A549 (cell line): ENCODE measurements at regions not wholly inside any gene's neighbourhood (a gene's known extent, or its start where the extent isn't known, plus 50 kb on each side); places are given as distances from the start of the nearest gene placed in this dataset.

Source experiments
- ATAC-seq, 2 experiments: fragments of 200-7000 bp in 1 of 2; fragments of >200 bp in 1 of 2; cut with Nextera tagmentation in 1 of 2; cut with Tn5 transposase in 1 of 2; 3 replicates each; pipeline versions ENCODE4 v1.8.0 to v1.9.1; 2018 to 2020; ENCODE audit warnings: mild to moderate bottlenecking in 1 of 2, moderate library complexity in 1 of 2
- CTCF ChIA-PET: fragments of 300-600 bp; sonication (Branson Sonifier 250); formaldehyde crosslinking; extraction: SDS; loops from one replicate; lab custom pipeline; 2021; ENCODE audit warnings: antibody characterized with exemption, inconsistent platforms; lab: Yijun Ruan, JAX
- POLR2A ChIA-PET: fragments of 350-600 bp; formaldehyde crosslinking; extraction: SDS; loops from one replicate; lab custom pipeline; 2021; ENCODE audit warnings: antibody characterized with exemption, inconsistent platforms; lab: Yijun Ruan, JAX
- DNase-seq, 2 experiments: peaks; one replicate each; pipeline versions ENCODE4 v3.0.0 to v3.0.0-alpha.2; 2011 to 2016; ENCODE audit warnings: low read depth in 1 of 2, low spot score in 1 of 2
- FAIRE-seq: peaks from 2 replicates; lab custom pipeline; 2011; peaks lifted over from hg19 to GRCh38; lab: Jason Lieb, UNC
- H3K27ac ChIP-seq, 2 experiments: fragments of >200 bp; sonication (Bioruptor Twin); formaldehyde crosslinking; 3 replicates each; pipeline ENCODE4 v1.5.1; 2016 to 2017
- H3K4me1 ChIP-seq: fragments of >200 bp; sonication (Bioruptor Twin); formaldehyde crosslinking; 3 replicates; pipeline ENCODE4 v1.6.1; 2016
- H3K4me2 ChIP-seq: fragments of >200 bp; sonication (Bioruptor Twin); formaldehyde crosslinking; 3 replicates; pipeline ENCODE4 v1.6.1; 2016
- H3K4me3 ChIP-seq: fragments of >200 bp; sonication (Bioruptor Twin); formaldehyde crosslinking; 3 replicates; pipeline ENCODE4 v1.5.1; 2016
- H3K9me3 ChIP-seq: fragments of >200 bp; sonication (Bioruptor Twin); formaldehyde crosslinking; 3 replicates; pipeline ENCODE4 v1.6.1; 2016
- CBX8 ChIP-seq: fragments of 200-600 bp; sonication (generic); IDR thresholded peaks from 2 replicates; pipeline ENCODE4 v1.6.1; 2016
- EHF ChIP-seq: fragments of 250-450 bp; sonication (Bioruptor Pico); IDR thresholded peaks from 2 replicates; pipeline ENCODE4 v1.5.0; 2020; ENCODE audit warnings: mild to moderate bottlenecking
- EHMT2 ChIP-seq: fragments of 200-600 bp; sonication (generic); IDR thresholded peaks from 2 replicates; pipeline ENCODE4 v1.6.1; 2016; ENCODE audit warnings: antibody characterized with exemption, low read depth, mild to moderate bottlenecking, moderate library complexity
- FOSB ChIP-seq: fragments of 250-450 bp; sonication (Bioruptor Pico); IDR thresholded peaks from 2 replicates; pipeline ENCODE4 v1.5.0; 2020; ENCODE audit warnings: mild to moderate bottlenecking, moderate library complexity
- FOSL2 ChIP-seq, 2 experiments: fragments of 450-650 bp in 1 of 2; fragments of >200 bp in 1 of 2; sonication (Bioruptor Twin) in 1 of 2; formaldehyde crosslinking; IDR thresholded peaks; 2 replicates each; pipeline versions ENCODE4 v1.5.0 to v1.6.1; 2016 to 2020; ENCODE audit warnings: mild to moderate bottlenecking in 1 of 2, moderate library complexity in 1 of 2
- FOXS1 ChIP-seq: fragments of 250-450 bp; sonication (Bioruptor Pico); IDR thresholded peaks from 2 replicates; pipeline ENCODE4 v1.5.0; 2020; ENCODE audit warnings: mild to moderate bottlenecking, moderate library complexity
- HDAC2 ChIP-seq: fragments of 200-600 bp; sonication (generic); IDR thresholded peaks from 2 replicates; pipeline ENCODE4 v1.6.1; 2016
- HOXA7 ChIP-seq: fragments of 250-450 bp; sonication (Bioruptor Pico); IDR thresholded peaks from 2 replicates; pipeline ENCODE4 v1.5.0; 2020; ENCODE audit warnings: mild to moderate bottlenecking, moderate library complexity
- MAZ ChIP-seq: fragments of 150-350 bp; IDR thresholded peaks from 2 replicates; pipeline ENCODE4 v1.6.1; 2014; ENCODE audit warnings: antibody characterized with exemption, low read depth, low read length, borderline replicate concordance
- NPAS2 ChIP-seq: fragments of 250-450 bp; sonication (Bioruptor Pico); IDR thresholded peaks from 2 replicates; pipeline ENCODE4 v1.8.0; 2022; ENCODE audit warnings: mild to moderate bottlenecking, moderate library complexity, borderline replicate concordance
- NR3C1 ChIP-seq: fragments of >200 bp; sonication (Bioruptor Twin); formaldehyde crosslinking; IDR thresholded peaks from 3 replicates; pipeline ENCODE4 v1.6.1; 2017
- PHF8 ChIP-seq: fragments of 200-600 bp; sonication (generic); IDR thresholded peaks from 2 replicates; pipeline ENCODE4 v1.6.1; 2016; ENCODE audit warnings: low read depth, mild to moderate bottlenecking, antibody characterized with exemption, moderate library complexity, borderline replicate concordance
- RAD21 ChIP-seq, 2 experiments: fragments of >200 bp in 1 of 2; sonication (Bioruptor Twin) in 1 of 2; formaldehyde crosslinking in 1 of 2; IDR thresholded peaks in 1 of 2; conservative IDR thresholded peaks in 1 of 2; 2 replicates in 1 of 2; 3 replicates in 1 of 2; pipeline ENCODE4 v1.6.1; 2012 to 2018; ENCODE audit warnings: inconsistent platforms in 1 of 2
- RARB ChIP-seq: fragments of 250-450 bp; sonication (Bioruptor Pico); IDR thresholded peaks from 2 replicates; pipeline ENCODE4 v1.8.0; 2021; ENCODE audit warnings: mild to moderate bottlenecking, moderate library complexity
- TFCP2L1 ChIP-seq: fragments of 250-450 bp; sonication (Bioruptor Pico); IDR thresholded peaks from 2 replicates; pipeline ENCODE4 v1.5.0; 2021; ENCODE audit warnings: mild to moderate bottlenecking
- TP53 ChIP-seq: fragments of 250-450 bp; sonication (Bioruptor Pico); IDR thresholded peaks from 2 replicates; pipeline ENCODE4 v1.5.0; 2021; ENCODE audit warnings: mild to moderate bottlenecking, moderate library complexity
- ZFP36 ChIP-seq: fragments of 450-650 bp; IDR thresholded peaks from 2 replicates; pipeline ENCODE4 v1.6.1; 2014; ENCODE audit warnings: borderline replicate concordance; ENCODE audit not compliant: partially characterized antibody
- ZSCAN20 ChIP-seq: fragments of 250-450 bp; sonication (Bioruptor Pico); IDR thresholded peaks from 2 replicates; pipeline ENCODE4 v1.8.0; 2022; ENCODE audit warnings: mild to moderate bottlenecking, moderate library complexity
- WGBS: methylation state at CpG from one replicate; pipeline ENCODE4 v1.1.6; 2017; ENCODE audit errors: missing lambda C conversion rate; 5-methylcytosine and 5-hydroxymethylcytosine counted together
- TF ChIP-seq, protein P1 (sequence below): fragments of >200 bp; sonication (Bioruptor Twin); formaldehyde crosslinking; IDR thresholded peaks from 3 replicates; pipeline ENCODE4 v1.5.1; 2016
- TF ChIP-seq, protein P2 (sequence below): IDR thresholded peaks from 2 replicates; pipeline ENCODE4 v1.6.1; 2012
- TF ChIP-seq, protein P3 (sequence below): fragments of 150-350 bp; IDR thresholded peaks from 2 replicates; pipeline ENCODE4 v1.6.1; 2014; ENCODE audit warnings: low read depth, mild to moderate bottlenecking, low read length
- TF ChIP-seq, protein P4 (sequence below): fragments of >200 bp; sonication (Bioruptor Twin); formaldehyde crosslinking; IDR thresholded peaks from 2 replicates; pipeline ENCODE4 v1.6.1; 2016

DNA sequence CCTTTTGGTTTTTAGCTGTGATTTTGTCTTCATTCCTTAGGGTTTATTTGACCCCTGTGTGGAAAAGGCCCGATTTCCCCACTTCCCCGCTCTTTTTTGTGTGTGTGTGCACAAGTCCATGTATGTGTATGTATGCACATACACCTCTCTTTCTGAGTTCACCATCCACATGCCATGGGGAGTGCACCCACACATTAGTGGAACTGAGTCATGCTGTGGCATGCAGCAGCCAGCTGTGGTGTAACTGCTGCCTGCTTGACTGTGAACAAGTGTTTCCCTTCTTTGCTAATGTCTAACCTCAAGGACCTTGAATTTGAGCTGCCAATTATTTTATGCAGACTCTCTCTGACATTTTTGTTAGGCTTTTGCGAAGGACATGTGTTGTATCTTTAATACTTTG is 434.9 kb upstream of the TPM1 start:
- POLR2A ChIA-PET: no interaction called here
- WGBS: 89% methylated on average over 3 of the region's 3 CpGs
- DNase-seq (no peak), FAIRE-seq (no peak), ATAC-seq (no peak)
- Histone ChIP-seq H3K4me2 (no peak overlapping the region; the same call in 2 of the 3 replicates), H3K9me3 (no peaks in the 10 kb centered on the region), H3K4me1 (peaks cover 42% of the 10 kb centered on the region), H3K4me3 (no peak overlapping the region), H3K27ac (peak overlapping the region in 1 of 2 experiments; percentile 72; a peak in 1 of 6 replicates)
- no peak for TF ChIP-seq FOXS1 (CRISPR knock-in tag)
- no peak for TF ChIP-seq ZSCAN20 (CRISPR knock-in tag)
- TF ChIP-seq, protein P1, sequence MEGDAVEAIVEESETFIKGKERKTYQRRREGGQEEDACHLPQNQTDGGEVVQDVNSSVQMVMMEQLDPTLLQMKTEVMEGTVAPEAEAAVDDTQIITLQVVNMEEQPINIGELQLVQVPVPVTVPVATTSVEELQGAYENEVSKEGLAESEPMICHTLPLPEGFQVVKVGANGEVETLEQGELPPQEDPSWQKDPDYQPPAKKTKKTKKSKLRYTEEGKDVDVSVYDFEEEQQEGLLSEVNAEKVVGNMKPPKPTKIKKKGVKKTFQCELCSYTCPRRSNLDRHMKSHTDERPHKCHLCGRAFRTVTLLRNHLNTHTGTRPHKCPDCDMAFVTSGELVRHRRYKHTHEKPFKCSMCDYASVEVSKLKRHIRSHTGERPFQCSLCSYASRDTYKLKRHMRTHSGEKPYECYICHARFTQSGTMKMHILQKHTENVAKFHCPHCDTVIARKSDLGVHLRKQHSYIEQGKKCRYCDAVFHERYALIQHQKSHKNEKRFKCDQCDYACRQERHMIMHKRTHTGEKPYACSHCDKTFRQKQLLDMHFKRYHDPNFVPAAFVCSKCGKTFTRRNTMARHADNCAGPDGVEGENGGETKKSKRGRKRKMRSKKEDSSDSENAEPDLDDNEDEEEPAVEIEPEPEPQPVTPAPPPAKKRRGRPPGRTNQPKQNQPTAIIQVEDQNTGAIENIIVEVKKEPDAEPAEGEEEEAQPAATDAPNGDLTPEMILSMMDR: no peak
- no peak for TF ChIP-seq NR3C1
- no peak for TF ChIP-seq TP53 (CRISPR knock-in tag)
- no peak for TF ChIP-seq ZFP36
- TF ChIP-seq CBX8: no peak
- TF ChIP-seq EHMT2: no peak
- no peak for TF ChIP-seq RAD21 (conservative IDR thresholded peaks at IDR 0.05 in 1 of 2, IDR thresholded peaks at IDR 0.05 in 1 of 2)
- no peak for TF ChIP-seq TFCP2L1
- no peak for TF ChIP-seq HDAC2
- no peak for TF ChIP-seq NPAS2 (CRISPR knock-in tag)
- TF ChIP-seq, protein P2, sequence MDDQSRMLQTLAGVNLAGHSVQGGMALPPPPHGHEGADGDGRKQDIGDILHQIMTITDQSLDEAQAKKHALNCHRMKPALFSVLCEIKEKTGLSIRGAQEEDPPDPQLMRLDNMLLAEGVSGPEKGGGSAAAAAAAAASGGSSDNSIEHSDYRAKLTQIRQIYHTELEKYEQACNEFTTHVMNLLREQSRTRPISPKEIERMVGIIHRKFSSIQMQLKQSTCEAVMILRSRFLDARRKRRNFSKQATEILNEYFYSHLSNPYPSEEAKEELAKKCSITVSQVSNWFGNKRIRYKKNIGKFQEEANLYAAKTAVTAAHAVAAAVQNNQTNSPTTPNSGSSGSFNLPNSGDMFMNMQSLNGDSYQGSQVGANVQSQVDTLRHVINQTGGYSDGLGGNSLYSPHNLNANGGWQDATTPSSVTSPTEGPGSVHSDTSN: no peak
- no peak for TF ChIP-seq FOSB (CRISPR knock-in tag)
- CTCF ChIA-PET: interaction anchor here (1.1 to 2.4 kb wide), 3 partner anchors 12 to 18 kb away, joined by 3 to 9 read pairs (median 4); no protein-coding TSS in a partner anchor

DNA sequence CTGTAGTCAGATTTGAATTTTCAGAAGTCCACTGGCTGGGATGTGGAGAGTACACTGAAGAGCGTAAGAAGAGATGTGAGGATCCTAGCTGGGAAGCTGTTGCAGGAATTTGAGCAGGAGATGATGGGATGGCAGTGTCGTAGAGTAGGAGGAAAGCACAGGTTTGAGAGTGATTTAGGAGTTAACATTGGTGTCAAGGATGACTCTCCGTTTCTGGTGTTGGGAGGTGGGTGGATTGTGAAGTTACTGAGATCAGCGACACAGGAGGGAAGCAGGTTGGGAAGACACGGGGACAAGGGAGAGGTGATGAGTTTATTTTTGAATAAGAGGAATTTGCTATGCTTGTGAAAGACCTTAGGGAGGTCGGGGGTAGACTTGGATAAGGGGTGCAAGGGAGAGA is 434.2 kb upstream of the TPM1 start:
- no peak overlapping the region for H3K27ac ChIP-seq
- FAIRE-seq (no peak), ATAC-seq (no peak), DNase-seq (no peak)
- no peak overlapping the region for H3K4me2 ChIP-seq
- no peaks in the 10 kb centered on the region for H3K9me3 ChIP-seq
- POLR2A ChIA-PET: no interaction called here
- WGBS: 80% methylated on average over 6 of the region's 6 CpGs
- CTCF ChIA-PET: interaction anchor here (0.8 to 2.4 kb wide), 2 partner anchors 11 to 37 kb away, joined by 3 to 9 read pairs; no protein-coding TSS in a partner anchor
- no peak for TF ChIP-seq MAZ
- TF ChIP-seq FOSL2 (IDR thresholded peaks at IDR 0.05): no peak
- TF ChIP-seq FOSL2 (CRISPR knock-in tag; IDR thresholded peaks at IDR 0.05): no peak
- TF ChIP-seq, protein P3, sequence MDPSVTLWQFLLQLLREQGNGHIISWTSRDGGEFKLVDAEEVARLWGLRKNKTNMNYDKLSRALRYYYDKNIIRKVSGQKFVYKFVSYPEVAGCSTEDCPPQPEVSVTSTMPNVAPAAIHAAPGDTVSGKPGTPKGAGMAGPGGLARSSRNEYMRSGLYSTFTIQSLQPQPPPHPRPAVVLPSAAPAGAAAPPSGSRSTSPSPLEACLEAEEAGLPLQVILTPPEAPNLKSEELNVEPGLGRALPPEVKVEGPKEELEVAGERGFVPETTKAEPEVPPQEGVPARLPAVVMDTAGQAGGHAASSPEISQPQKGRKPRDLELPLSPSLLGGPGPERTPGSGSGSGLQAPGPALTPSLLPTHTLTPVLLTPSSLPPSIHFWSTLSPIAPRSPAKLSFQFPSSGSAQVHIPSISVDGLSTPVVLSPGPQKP: no peak
- TF ChIP-seq PHF8: no peak
- TF ChIP-seq TP53 (CRISPR knock-in tag): no peak
- TF ChIP-seq, protein P4, sequence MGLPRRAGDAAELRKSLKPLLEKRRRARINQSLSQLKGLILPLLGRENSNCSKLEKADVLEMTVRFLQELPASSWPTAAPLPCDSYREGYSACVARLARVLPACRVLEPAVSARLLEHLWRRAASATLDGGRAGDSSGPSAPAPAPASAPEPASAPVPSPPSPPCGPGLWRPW: no peak
- no peak for TF ChIP-seq HOXA7
- TF ChIP-seq EHF (CRISPR knock-in tag): no peak
- TF ChIP-seq RARB (CRISPR knock-in tag): no peak
- peaks cover 39% of the 10 kb centered on the region for H3K4me1 ChIP-seq
- H3K4me3 ChIP-seq: no peak overlapping the region
